Activated CD4-positive, alpha-beta memory T cell treated with anti-CD3 and anti-CD28 coated beads, Interleukin-2, amount 10 ng/mL, durations not matched to agents 7 days and 5 days (primary cell): ENCODE measurements at regions not wholly inside any gene's neighbourhood (a gene's known extent, or its start where the extent isn't known, plus 50 kb on each side); places are given as distances from the start of the nearest gene placed in this dataset.

ENCODE experiments used
- CTCF ChIA-PET: fragments of 350-600 bp; sonication (Branson Sonifier 250); formaldehyde crosslinking; loops from one replicate; lab custom pipeline; 2021; ENCODE audit warnings: antibody characterized with exemption, inconsistent platforms; lab: Charles Lee
- POLR2A ChIA-PET: fragments of 350-600 bp; sonication (Branson Sonifier 250); formaldehyde crosslinking; loops from one replicate; lab custom pipeline; 2021; ENCODE audit warnings: antibody characterized with exemption; lab: Charles Lee
- DNase-seq: peaks from one replicate; pipeline ENCODE4 v3.0.0-alpha.2; 2020
- H3K27ac Mint-ChIP-seq: one replicate; pipeline ENCODE4 v1.8.0; 2021; ENCODE audit warnings: mild to moderate bottlenecking, mixed read lengths
- H3K27me3 Mint-ChIP-seq: one replicate; pipeline ENCODE4 v1.8.0; 2021; ENCODE audit warnings: mixed read lengths
- H3K36me3 Mint-ChIP-seq: one replicate; pipeline ENCODE4 v1.8.0; 2021; ENCODE audit warnings: low read depth, mixed read lengths
- H3K4me1 Mint-ChIP-seq: one replicate; pipeline ENCODE4 v1.8.0; 2021; ENCODE audit warnings: mixed read lengths
- H3K4me3 Mint-ChIP-seq: one replicate; pipeline ENCODE4 v1.8.0; 2021; ENCODE audit warnings: mild to moderate bottlenecking, mixed read lengths
- H3K9me3 Mint-ChIP-seq: one replicate; pipeline ENCODE4 v1.8.0; 2021; ENCODE audit warnings: mixed read lengths

GRCh38 chr2:3025261-3025660 is 352.4 kb downstream of the EIPR1 start:
- no peaks in the 10 kb centered on the region for H3K36me3 Mint-ChIP-seq
- H3K4me3 Mint-ChIP-seq: no peak overlapping the region
- POLR2A ChIA-PET: no interaction called here
- H3K27ac Mint-ChIP-seq: no peak overlapping the region
- H3K27me3 Mint-ChIP-seq: no peaks in the 10 kb centered on the region
- H3K9me3 Mint-ChIP-seq: no peaks in the 10 kb centered on the region
- CTCF ChIA-PET: no interaction called here
- no peaks in the 10 kb centered on the region for H3K4me1 Mint-ChIP-seq
- DNase-seq: no peak

- DNase-seq: no peak
- no peaks in the 10 kb centered on the region for H3K36me3 Mint-ChIP-seq
- no peak overlapping the region for H3K4me3 Mint-ChIP-seq
- no peaks in the 10 kb centered on the region for H3K27me3 Mint-ChIP-seq
- no peaks in the 10 kb centered on the region for H3K9me3 Mint-ChIP-seq
- POLR2A ChIA-PET: no interaction called here
- H3K27ac Mint-ChIP-seq: no peak overlapping the region
- CTCF ChIA-PET: no interaction called here
- H3K4me1 Mint-ChIP-seq: no peaks in the 10 kb centered on the region
Observed at GRCh38 chr2:3024401-3024935, 353.1 kb downstream of the EIPR1 start.

- Mint-ChIP-seq H3K27me3 (no peaks in the 10 kb centered on the region), H3K9me3 (no peaks in the 10 kb centered on the region), H3K4me1 (no peaks in the 10 kb centered on the region), H3K27ac (no peak overlapping the region), H3K36me3 (no peaks in the 10 kb centered on the region), H3K4me3 (no peak overlapping the region)
- DNase-seq: no peak
- ChIA-PET CTCF (no interaction called here), POLR2A (no interaction called here)
Observed at GRCh38 chr2:3023531-3023930, 354.1 kb downstream of the EIPR1 start.

GRCh38 chr2:3022841-3023372 is 354.7 kb downstream of the EIPR1 start:
- ChIA-PET CTCF (no interaction called here), POLR2A (no interaction called here)
- H3K9me3 Mint-ChIP-seq: no peaks in the 10 kb centered on the region
- H3K4me1 Mint-ChIP-seq: no peaks in the 10 kb centered on the region
- H3K27me3 Mint-ChIP-seq: no peaks in the 10 kb centered on the region
- H3K36me3 Mint-ChIP-seq: no peaks in the 10 kb centered on the region
- DNase-seq: no peak
- no peak overlapping the region for H3K27ac Mint-ChIP-seq
- no peak overlapping the region for H3K4me3 Mint-ChIP-seq

GRCh38 chr2:3021720-3022119 is 355.9 kb downstream of the EIPR1 start:
- no peak overlapping the region for H3K4me3 Mint-ChIP-seq
- CTCF ChIA-PET: no interaction called here
- no peaks in the 10 kb centered on the region for H3K9me3 Mint-ChIP-seq
- DNase-seq: no peak
- no peak overlapping the region for H3K27ac Mint-ChIP-seq
- H3K4me1 Mint-ChIP-seq: no peaks in the 10 kb centered on the region
- H3K36me3 Mint-ChIP-seq: no peaks in the 10 kb centered on the region
- POLR2A ChIA-PET: no interaction called here
- H3K27me3 Mint-ChIP-seq: no peaks in the 10 kb centered on the region

- H3K9me3 Mint-ChIP-seq: peaks cover 3% of the 10 kb centered on the region
- ChIA-PET POLR2A (no interaction called here), CTCF (no interaction called here)
- no peaks in the 10 kb centered on the region for H3K4me1 Mint-ChIP-seq
- no peak overlapping the region for H3K27ac Mint-ChIP-seq
- no peaks in the 10 kb centered on the region for H3K36me3 Mint-ChIP-seq
- H3K4me3 Mint-ChIP-seq: no peak overlapping the region
- no peak for DNase-seq
- no peaks in the 10 kb centered on the region for H3K27me3 Mint-ChIP-seq
Observed at GRCh38 chr2:3010001-3010400, 367.6 kb downstream of the EIPR1 start.

GRCh38 chr2:3009483-3009882 is 368.1 kb downstream of the EIPR1 start:
- POLR2A ChIA-PET: no interaction called here
- Mint-ChIP-seq H3K27ac (no peak overlapping the region), H3K9me3 (peaks cover 3% of the 10 kb centered on the region), H3K4me1 (no peaks in the 10 kb centered on the region), H3K36me3 (no peaks in the 10 kb centered on the region), H3K4me3 (no peak overlapping the region), H3K27me3 (no peaks in the 10 kb centered on the region)
- no peak for DNase-seq
- CTCF ChIA-PET: no interaction called here

- ChIA-PET CTCF (no interaction called here), POLR2A (no interaction called here)
- no peaks in the 10 kb centered on the region for H3K27me3 Mint-ChIP-seq
- H3K4me1 Mint-ChIP-seq: no peaks in the 10 kb centered on the region
- H3K27ac Mint-ChIP-seq: no peak overlapping the region
- peaks cover 3% of the 10 kb centered on the region for H3K9me3 Mint-ChIP-seq
- H3K36me3 Mint-ChIP-seq: no peaks in the 10 kb centered on the region
- no peak overlapping the region for H3K4me3 Mint-ChIP-seq
- DNase-seq: no peak
Observed at GRCh38 chr2:3009005-3009404, 368.6 kb downstream of the EIPR1 start.

- peaks cover 3% of the 10 kb centered on the region for H3K9me3 Mint-ChIP-seq
- no peak for DNase-seq
- H3K36me3 Mint-ChIP-seq: no peaks in the 10 kb centered on the region
- ChIA-PET POLR2A (no interaction called here), CTCF (no interaction called here)
- no peak overlapping the region for H3K4me3 Mint-ChIP-seq
- no peak overlapping the region for H3K27ac Mint-ChIP-seq
- H3K27me3 Mint-ChIP-seq: no peaks in the 10 kb centered on the region
- no peaks in the 10 kb centered on the region for H3K4me1 Mint-ChIP-seq
Observed at GRCh38 chr2:3008561-3008960, 369.1 kb downstream of the EIPR1 start.

GRCh38 chr2:3007135-3007534 is 370.5 kb downstream of the EIPR1 start:
- H3K27me3 Mint-ChIP-seq: no peaks in the 10 kb centered on the region
- no peak overlapping the region for H3K27ac Mint-ChIP-seq
- POLR2A ChIA-PET: no interaction called here
- no peaks in the 10 kb centered on the region for H3K4me1 Mint-ChIP-seq
- no peaks in the 10 kb centered on the region for H3K36me3 Mint-ChIP-seq
- no peak for DNase-seq
- no peaks in the 10 kb centered on the region for H3K9me3 Mint-ChIP-seq
- no peak overlapping the region for H3K4me3 Mint-ChIP-seq
- CTCF ChIA-PET: no interaction called here

- POLR2A ChIA-PET: no interaction called here
- DNase-seq: no peak
- H3K4me3 Mint-ChIP-seq: no peak overlapping the region
- H3K4me1 Mint-ChIP-seq: no peaks in the 10 kb centered on the region
- no peaks in the 10 kb centered on the region for H3K9me3 Mint-ChIP-seq
- peaks cover 4% of the 10 kb centered on the region for H3K27me3 Mint-ChIP-seq
- H3K27ac Mint-ChIP-seq: no peak overlapping the region
- no peaks in the 10 kb centered on the region for H3K36me3 Mint-ChIP-seq
- CTCF ChIA-PET: no interaction called here
Observed at GRCh38 chr2:3005859-3006501, 371.6 kb downstream of the EIPR1 start.

GRCh38 chr2:3001615-3002560 is 375.7 kb downstream of the EIPR1 start:
- CTCF ChIA-PET: no interaction called here
- DNase-seq: no peak
- H3K9me3 Mint-ChIP-seq: no peaks in the 10 kb centered on the region

GRCh38 chr2:3000968-3001367 is 376.6 kb downstream of the EIPR1 start:
- Mint-ChIP-seq H3K27ac (no peak overlapping the region), H3K27me3 (peaks cover 4% of the 10 kb centered on the region), H3K9me3 (no peaks in the 10 kb centered on the region), H3K4me3 (no peak overlapping the region), H3K4me1 (no peaks in the 10 kb centered on the region), H3K36me3 (no peaks in the 10 kb centered on the region)
- no peak for DNase-seq
- ChIA-PET CTCF (no interaction called here), POLR2A (no interaction called here)

More at GRCh38 chr2:3001615-3002560, 375.7 kb downstream of the EIPR1 start:
- no peaks in the 10 kb centered on the region for H3K4me1 Mint-ChIP-seq
- H3K36me3 Mint-ChIP-seq: no peaks in the 10 kb centered on the region
- peaks cover 4% of the 10 kb centered on the region for H3K27me3 Mint-ChIP-seq
- no peak overlapping the region for H3K4me3 Mint-ChIP-seq
- POLR2A ChIA-PET: no interaction called here
- H3K27ac Mint-ChIP-seq: no peak overlapping the region
